ENCODE measurements at regions not wholly inside any gene's neighbourhood (a gene's known extent, or its start where the extent isn't known, plus 50 kb on each side); places are given as distances from the start of the nearest gene placed in this dataset.

GRCh38 chr18:28961669-28962228, 784.8 kb upstream of the CDH2 start:
- no peak for TF ChIP-seq OSR1 (CRISPR knock-in tag; IDR thresholded peaks at IDR 0.05)
- no peak for TF ChIP-seq ZNF565 (CRISPR knock-in tag; conservative IDR thresholded peaks at IDR 0.05; ENCODE audit: low read depth)
- TF ChIP-seq CSDC2 (CRISPR knock-in tag; IDR thresholded peaks at IDR 0.05): no peak
- TF ChIP-seq ZNF70 (CRISPR knock-in tag; IDR thresholded peaks at IDR 0.05): no peak
- no peak for TF ChIP-seq SNAI2 (CRISPR knock-in tag; IDR thresholded peaks at IDR 0.05)
- TF ChIP-seq ISL1 (CRISPR knock-in tag; IDR thresholded peaks at IDR 0.05): no peak
- no peak for TF ChIP-seq CREB5 (CRISPR knock-in tag; IDR thresholded peaks at IDR 0.05; ENCODE audit: low read depth)
- no peak for TF ChIP-seq ZFP30 (CRISPR knock-in tag; IDR thresholded peaks at IDR 0.05)
- no peak for TF ChIP-seq TCF4 (CRISPR knock-in tag; IDR thresholded peaks at IDR 0.05; ENCODE audit: borderline replicate concordance)
- TF ChIP-seq ZNF8 (CRISPR knock-in tag; IDR thresholded peaks at IDR 0.05): no peak
- TF ChIP-seq GLIS3 (CRISPR knock-in tag; IDR thresholded peaks at IDR 0.05): no peak
- no peak for TF ChIP-seq CSRNP3 (CRISPR knock-in tag; IDR thresholded peaks at IDR 0.05)

All from SK-N-SH treated with all-trans-retinoic acid at 6 μM for 48 hours (cell line).